ENCODE measurements at regions not wholly inside any gene's neighbourhood (a gene's known extent, or its start where the extent isn't known, plus 50 kb on each side); places are given as distances from the start of the nearest gene placed in this dataset.
"Not testable (repeated sequence)": the region's sequence is repeated elsewhere in the genome, so short reads cannot be mapped to it uniquely, and the experiment has no call there.

GRCh38 chr6:81589465-81590313 is 162.8 kb downstream of the TENT5A start:
- H3K36me3 ChIP-seq (ENCODE audit: control insufficient read depth in 2 of 2, insufficient read depth in 1 of 2, low read length in 2 of 2), result no peaks in the 10 kb centered on the region
- H3K4me3 ChIP-seq (ENCODE audit: low read depth, low read length), result no peak overlapping the region
- POLR2A ChIA-PET, result no interaction called here
- TF ChIP-seq ZNF416 (tag by site-specific recombination; IDR thresholded peaks at IDR 0.05) (no peak), ZNF391 (tag by site-specific recombination; IDR thresholded peaks at IDR 0.05; ENCODE audit: borderline replicate concordance, low read depth) (no peak), ZNF169 (tag by site-specific recombination; IDR thresholded peaks at IDR 0.05) (no peak), ZNF654 (tag by site-specific recombination; IDR thresholded peaks at IDR 0.05; ENCODE audit: low read depth) (no peak), ZNF639 (tag by site-specific recombination; IDR thresholded peaks at IDR 0.05) (no peak), AEBP2 (tag by site-specific recombination; IDR thresholded peaks at IDR 0.05; ENCODE audit: borderline replicate concordance) (no peak), ZNF155 (tag by site-specific recombination; IDR thresholded peaks at IDR 0.05) (no peak), ZNF571 (tag by site-specific recombination; IDR thresholded peaks at IDR 0.05) (no peak), ZNF747 (tag by site-specific recombination; IDR thresholded peaks at IDR 0.05) (no peak), ZNF350 (tag by site-specific recombination; IDR thresholded peaks at IDR 0.05) (no peak), ZNF239 (tag by site-specific recombination; IDR thresholded peaks at IDR 0.05) (no peak), ZNF433 (tag by site-specific recombination; IDR thresholded peaks at IDR 0.05; ENCODE audit: low read depth) (no peak), PRDM6 (tag by site-specific recombination; IDR thresholded peaks at IDR 0.05) (no peak), MZF1 (tag by site-specific recombination; IDR thresholded peaks at IDR 0.05; ENCODE audit: borderline replicate concordance) (no peak), KLF1 (tag by site-specific recombination; IDR thresholded peaks at IDR 0.05) (no peak), ZNF26 (tag by site-specific recombination; IDR thresholded peaks at IDR 0.05) (no peak), ZNF600 (tag by site-specific recombination; IDR thresholded peaks at IDR 0.05) (no peak), ZNF837 (tag by site-specific recombination; IDR thresholded peaks at IDR 0.05) (no peak), ZNF184 (tag by site-specific recombination; IDR thresholded peaks at IDR 0.05) (no peak)
- H3K27ac ChIP-seq (ENCODE audit: extremely low read depth, low read depth, low read length), result no peak overlapping the region
- no peaks in the 10 kb centered on the region for H3K9me3 ChIP-seq (ENCODE audit: control insufficient read depth, insufficient read depth, low read depth, low read length)
- CTCF ChIA-PET, result interaction anchor here (0.5 to 1.4 kb wide), 4 partner anchors 134 to 1904 kb away, joined by 3 to 5 read pairs (median 3); no protein-coding TSS in a partner anchor
- H3K4me1 ChIP-seq (ENCODE audit: control insufficient read depth, insufficient read depth, low read length), result no peaks in the 10 kb centered on the region

- H3K4me3 ChIP-seq (ENCODE audit: low read depth, low read length); H3K36me3 ChIP-seq (ENCODE audit: control insufficient read depth in 2 of 2, insufficient read depth in 1 of 2, low read length in 2 of 2); H3K9me3 ChIP-seq (ENCODE audit: control insufficient read depth, insufficient read depth, low read depth, low read length); H3K4me1 ChIP-seq (ENCODE audit: control insufficient read depth, insufficient read depth, low read length); POLR2A ChIA-PET; CTCF ChIA-PET; H3K27ac ChIP-seq (ENCODE audit: extremely low read depth, low read depth, low read length): not testable (repeated sequence)
These were observed 166.8 kb downstream of the TENT5A start for GRCh38 chr6:81585686-81586085.
